Activated CD8-positive, alpha-beta memory T cell treated with anti-CD3 and anti-CD28 coated beads, Interleukin-2, amount 10 ng/mL, durations not matched to agents 7 days and 5 days (primary cell): ENCODE measurements at regions not wholly inside any gene's neighbourhood (a gene's known extent, or its start where the extent isn't known, plus 50 kb on each side); places are given as distances from the start of the nearest gene placed in this dataset.

Experiments
- ATAC-seq: fragments of 150-1000 bp; cut with Tn5 transposase; one replicate; pipeline ENCODE4 v1.10.0; 2021; ENCODE audit warnings: moderate library complexity
- CTCF ChIA-PET: fragments of 350-600 bp; sonication (Branson Sonifier 250); formaldehyde crosslinking; loops from one replicate; lab custom pipeline; 2021; ENCODE audit warnings: antibody characterized with exemption; lab: Charles Lee
- DNase-seq: peaks from one replicate; pipeline ENCODE4 v3.0.0-alpha.2; 2020
- H3K27ac Mint-ChIP-seq: one replicate; pipeline ENCODE4 v1.8.0; 2021; ENCODE audit warnings: mild to moderate bottlenecking, mixed read lengths
- H3K27me3 Mint-ChIP-seq: one replicate; pipeline ENCODE4 v1.8.0; 2021; ENCODE audit warnings: mixed read lengths
- H3K36me3 Mint-ChIP-seq: one replicate; pipeline ENCODE4 v1.8.0; 2021; ENCODE audit warnings: mild to moderate bottlenecking, mixed read lengths
- H3K4me1 Mint-ChIP-seq: one replicate; pipeline ENCODE4 v1.8.0; 2021; ENCODE audit warnings: mixed read lengths
- H3K4me3 Mint-ChIP-seq: one replicate; pipeline ENCODE4 v1.8.0; 2021; ENCODE audit warnings: mild to moderate bottlenecking, moderate library complexity, mixed read lengths
- H3K9me3 Mint-ChIP-seq: one replicate; pipeline ENCODE4 v1.8.0; 2022; ENCODE audit warnings: low read depth, mixed read lengths

- CTCF ChIA-PET = no interaction called here
- no peaks in the 10 kb centered on the region for H3K4me1 Mint-ChIP-seq
- ATAC-seq (no peak), DNase-seq (no peak)
- H3K36me3 Mint-ChIP-seq = no peaks in the 10 kb centered on the region
- no peak overlapping the region for H3K27ac Mint-ChIP-seq
- H3K27me3 Mint-ChIP-seq = no peaks in the 10 kb centered on the region
- no peak overlapping the region for H3K4me3 Mint-ChIP-seq
- no peaks in the 10 kb centered on the region for H3K9me3 Mint-ChIP-seq
Observed at GRCh38 chr11:15599376-15599775, 484.7 kb downstream of the INSC start.

GRCh38 chr11:15602047-15602446, 487.3 kb downstream of the INSC start:
- no peak overlapping the region for H3K4me3 Mint-ChIP-seq
- ATAC-seq (no peak), DNase-seq (no peak)
- H3K36me3 Mint-ChIP-seq = no peaks in the 10 kb centered on the region
- H3K27ac Mint-ChIP-seq = no peak overlapping the region
- H3K4me1 Mint-ChIP-seq = no peaks in the 10 kb centered on the region
- CTCF ChIA-PET = no interaction called here
- H3K9me3 Mint-ChIP-seq = no peaks in the 10 kb centered on the region
- H3K27me3 Mint-ChIP-seq = no peaks in the 10 kb centered on the region

GRCh38 chr11:15602785-15603567, 488.3 kb downstream of the INSC start:
- H3K36me3 Mint-ChIP-seq = no peaks in the 10 kb centered on the region
- no peak overlapping the region for H3K27ac Mint-ChIP-seq
- no peaks in the 10 kb centered on the region for H3K4me1 Mint-ChIP-seq
- CTCF ChIA-PET = no interaction called here
- no peak for ATAC-seq
- H3K27me3 Mint-ChIP-seq = no peaks in the 10 kb centered on the region
- H3K9me3 Mint-ChIP-seq = no peaks in the 10 kb centered on the region
- DNase-seq = no peak
- H3K4me3 Mint-ChIP-seq = no peak overlapping the region

- no peak overlapping the region for H3K4me3 Mint-ChIP-seq
- H3K4me1 Mint-ChIP-seq = no peaks in the 10 kb centered on the region
- DNase-seq (no peak), ATAC-seq (no peak)
- CTCF ChIA-PET = no interaction called here
- H3K27me3 Mint-ChIP-seq = no peaks in the 10 kb centered on the region
- no peaks in the 10 kb centered on the region for H3K9me3 Mint-ChIP-seq
- no peak overlapping the region for H3K27ac Mint-ChIP-seq
- H3K36me3 Mint-ChIP-seq = no peaks in the 10 kb centered on the region
Observed at GRCh38 chr11:15605094-15605493, 490.4 kb downstream of the INSC start.

GRCh38 chr11:15607361-15608036, 492.8 kb downstream of the INSC start:
- no peak for ATAC-seq
- H3K4me1 Mint-ChIP-seq = no peaks in the 10 kb centered on the region
- no peak for DNase-seq
- CTCF ChIA-PET = no interaction called here
- H3K27me3 Mint-ChIP-seq = no peaks in the 10 kb centered on the region
- H3K4me3 Mint-ChIP-seq = no peak overlapping the region
- no peaks in the 10 kb centered on the region for H3K36me3 Mint-ChIP-seq
- no peak overlapping the region for H3K27ac Mint-ChIP-seq
- H3K9me3 Mint-ChIP-seq = no peaks in the 10 kb centered on the region

GRCh38 chr11:15609445-15609844, 494.7 kb downstream of the INSC start:
- H3K4me1 Mint-ChIP-seq = no peaks in the 10 kb centered on the region
- H3K4me3 Mint-ChIP-seq = no peak overlapping the region
- CTCF ChIA-PET = no interaction called here
- ATAC-seq (no peak), DNase-seq (no peak)
- no peaks in the 10 kb centered on the region for H3K9me3 Mint-ChIP-seq
- no peak overlapping the region for H3K27ac Mint-ChIP-seq
- no peaks in the 10 kb centered on the region for H3K27me3 Mint-ChIP-seq
- H3K36me3 Mint-ChIP-seq = no peaks in the 10 kb centered on the region

GRCh38 chr11:15610881-15611280, 496.2 kb downstream of the INSC start:
- Mint-ChIP-seq H3K4me3 (no peak overlapping the region), H3K36me3 (no peaks in the 10 kb centered on the region), H3K4me1 (no peaks in the 10 kb centered on the region), H3K27me3 (no peaks in the 10 kb centered on the region), H3K9me3 (no peaks in the 10 kb centered on the region), H3K27ac (no peak overlapping the region)
- ATAC-seq = no peak
- CTCF ChIA-PET = no interaction called here
- no peak for DNase-seq

- Mint-ChIP-seq H3K4me1 (no peaks in the 10 kb centered on the region), H3K9me3 (no peaks in the 10 kb centered on the region), H3K36me3 (no peaks in the 10 kb centered on the region), H3K27ac (no peak overlapping the region), H3K4me3 (no peak overlapping the region), H3K27me3 (no peaks in the 10 kb centered on the region)
- DNase-seq (no peak), ATAC-seq (no peak)
- CTCF ChIA-PET = no interaction called here
Observed at GRCh38 chr11:15613251-15613650, 498.5 kb downstream of the INSC start.

- no peak overlapping the region for H3K27ac Mint-ChIP-seq
- no peaks in the 10 kb centered on the region for H3K9me3 Mint-ChIP-seq
- H3K36me3 Mint-ChIP-seq = no peaks in the 10 kb centered on the region
- no peak for ATAC-seq
- no peaks in the 10 kb centered on the region for H3K27me3 Mint-ChIP-seq
- no peaks in the 10 kb centered on the region for H3K4me1 Mint-ChIP-seq
- no peak for DNase-seq
- H3K4me3 Mint-ChIP-seq = no peak overlapping the region
- CTCF ChIA-PET = no interaction called here
Observed at GRCh38 chr11:15613789-15614188, 499.1 kb downstream of the INSC start.

GRCh38 chr11:15615398-15616096, 500.8 kb downstream of the INSC start:
- CTCF ChIA-PET = no interaction called here
- H3K9me3 Mint-ChIP-seq = no peaks in the 10 kb centered on the region
- H3K27me3 Mint-ChIP-seq = no peaks in the 10 kb centered on the region
- H3K4me3 Mint-ChIP-seq = no peak overlapping the region
- H3K36me3 Mint-ChIP-seq = no peaks in the 10 kb centered on the region
- ATAC-seq (no peak), DNase-seq (no peak)
- no peak overlapping the region for H3K27ac Mint-ChIP-seq
- no peaks in the 10 kb centered on the region for H3K4me1 Mint-ChIP-seq

GRCh38 chr11:15616130-15617105, 501.7 kb downstream of the INSC start:
- no peak overlapping the region for H3K27ac Mint-ChIP-seq
- H3K4me1 Mint-ChIP-seq = no peaks in the 10 kb centered on the region
- ATAC-seq (no peak), DNase-seq (no peak)
- no peak overlapping the region for H3K4me3 Mint-ChIP-seq
- no peaks in the 10 kb centered on the region for H3K27me3 Mint-ChIP-seq
- no peaks in the 10 kb centered on the region for H3K36me3 Mint-ChIP-seq
- CTCF ChIA-PET = no interaction called here
- no peaks in the 10 kb centered on the region for H3K9me3 Mint-ChIP-seq

GRCh38 chr11:15617126-15617525, 502.4 kb downstream of the INSC start:
- H3K4me3 Mint-ChIP-seq = no peak overlapping the region
- H3K27ac Mint-ChIP-seq = no peak overlapping the region

GRCh38 chr11:15618583-15619032, 503.9 kb downstream of the INSC start:
- H3K4me1 Mint-ChIP-seq = no peaks in the 10 kb centered on the region
- H3K36me3 Mint-ChIP-seq = no peaks in the 10 kb centered on the region
- H3K4me3 Mint-ChIP-seq = no peak overlapping the region
- ATAC-seq = no peak
- H3K27me3 Mint-ChIP-seq = no peaks in the 10 kb centered on the region
- H3K9me3 Mint-ChIP-seq = no peaks in the 10 kb centered on the region
- CTCF ChIA-PET = no interaction called here
- no peak for DNase-seq
- no peak overlapping the region for H3K27ac Mint-ChIP-seq

More at GRCh38 chr11:15617126-15617525, 502.4 kb downstream of the INSC start:
- ATAC-seq (no peak), DNase-seq (no peak)
- no peaks in the 10 kb centered on the region for H3K27me3 Mint-ChIP-seq
- CTCF ChIA-PET = no interaction called here
- H3K36me3 Mint-ChIP-seq = no peaks in the 10 kb centered on the region
- H3K4me1 Mint-ChIP-seq = no peaks in the 10 kb centered on the region
- no peaks in the 10 kb centered on the region for H3K9me3 Mint-ChIP-seq
